ENCODE measurements at regions not wholly inside any gene's neighbourhood (a gene's known extent, or its start where the extent isn't known, plus 50 kb on each side); places are given as distances from the start of the nearest gene placed in this dataset.

DNA sequence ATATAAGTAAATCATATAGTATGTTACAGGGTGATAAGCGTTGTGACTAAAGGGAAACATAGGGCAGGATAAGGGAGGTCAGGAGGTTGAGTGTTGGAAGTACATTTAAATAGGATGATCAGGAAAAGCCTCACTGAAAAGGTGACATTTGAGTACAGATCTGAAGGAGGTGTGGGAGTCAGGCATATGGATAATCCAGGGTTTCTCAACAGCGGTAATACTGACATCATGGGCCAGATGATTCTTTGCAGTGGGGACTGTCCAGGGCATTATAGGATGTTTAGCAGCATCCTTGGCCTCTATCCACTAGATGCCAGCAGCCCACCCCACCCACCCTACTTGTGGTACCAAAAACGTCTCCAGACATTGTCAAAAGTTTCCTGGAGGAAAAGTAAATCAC is 292.6 kb upstream of the PREP start:
- DNase-seq (ENCODE audit: low spot score): no peak
- Histone ChIP-seq H3K9me3 (ENCODE audit: low read length) (no peaks in the 10 kb centered on the region), H3K27ac (ENCODE audit: low read depth, low read length, poor library complexity, severe bottlenecking) (no peak overlapping the region), H3K9me2 (ENCODE audit: insufficient read depth, low read length) (no peaks in the 10 kb centered on the region), H3K4me3 (ENCODE audit: low read depth, low read length, poor library complexity, severe bottlenecking) (no peak overlapping the region), H3K4me2 (ENCODE audit: low read length) (no peak overlapping the region), H3K4me1 (ENCODE audit: insufficient read depth, low read length, poor library complexity, severe bottlenecking) (no peaks in the 10 kb centered on the region), H3K36me3 (ENCODE audit: insufficient read depth, low read length) (no peaks in the 10 kb centered on the region), H3K79me2 (ENCODE audit: insufficient read depth, low read depth, low read length) (no peaks in the 10 kb centered on the region), H4K20me1 (ENCODE audit: insufficient read depth, low read length) (no peaks in the 10 kb centered on the region), H2AFZ (ENCODE audit: low read length) (no peak overlapping the region)
- intact Hi-C loops (cut with micrococcal nuclease; ENCODE audit: unreplicated experiment): no loop called here
- TF ChIP-seq, protein P1, sequence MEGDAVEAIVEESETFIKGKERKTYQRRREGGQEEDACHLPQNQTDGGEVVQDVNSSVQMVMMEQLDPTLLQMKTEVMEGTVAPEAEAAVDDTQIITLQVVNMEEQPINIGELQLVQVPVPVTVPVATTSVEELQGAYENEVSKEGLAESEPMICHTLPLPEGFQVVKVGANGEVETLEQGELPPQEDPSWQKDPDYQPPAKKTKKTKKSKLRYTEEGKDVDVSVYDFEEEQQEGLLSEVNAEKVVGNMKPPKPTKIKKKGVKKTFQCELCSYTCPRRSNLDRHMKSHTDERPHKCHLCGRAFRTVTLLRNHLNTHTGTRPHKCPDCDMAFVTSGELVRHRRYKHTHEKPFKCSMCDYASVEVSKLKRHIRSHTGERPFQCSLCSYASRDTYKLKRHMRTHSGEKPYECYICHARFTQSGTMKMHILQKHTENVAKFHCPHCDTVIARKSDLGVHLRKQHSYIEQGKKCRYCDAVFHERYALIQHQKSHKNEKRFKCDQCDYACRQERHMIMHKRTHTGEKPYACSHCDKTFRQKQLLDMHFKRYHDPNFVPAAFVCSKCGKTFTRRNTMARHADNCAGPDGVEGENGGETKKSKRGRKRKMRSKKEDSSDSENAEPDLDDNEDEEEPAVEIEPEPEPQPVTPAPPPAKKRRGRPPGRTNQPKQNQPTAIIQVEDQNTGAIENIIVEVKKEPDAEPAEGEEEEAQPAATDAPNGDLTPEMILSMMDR (conservative IDR thresholded peaks at IDR 0.05; ENCODE audit: low read length): no peak
- TF ChIP-seq EZH2phosphoT487 (IDR thresholded peaks at IDR 0.05; ENCODE audit: borderline replicate concordance, low read depth, low read length): no peak
- POLR2A ChIA-PET: no interaction called here
- CTCF ChIA-PET (ENCODE audit: unreplicated experiment): no interaction called here
- no TSS peak for BruUV-seq (replicated peaks)

DNA sequence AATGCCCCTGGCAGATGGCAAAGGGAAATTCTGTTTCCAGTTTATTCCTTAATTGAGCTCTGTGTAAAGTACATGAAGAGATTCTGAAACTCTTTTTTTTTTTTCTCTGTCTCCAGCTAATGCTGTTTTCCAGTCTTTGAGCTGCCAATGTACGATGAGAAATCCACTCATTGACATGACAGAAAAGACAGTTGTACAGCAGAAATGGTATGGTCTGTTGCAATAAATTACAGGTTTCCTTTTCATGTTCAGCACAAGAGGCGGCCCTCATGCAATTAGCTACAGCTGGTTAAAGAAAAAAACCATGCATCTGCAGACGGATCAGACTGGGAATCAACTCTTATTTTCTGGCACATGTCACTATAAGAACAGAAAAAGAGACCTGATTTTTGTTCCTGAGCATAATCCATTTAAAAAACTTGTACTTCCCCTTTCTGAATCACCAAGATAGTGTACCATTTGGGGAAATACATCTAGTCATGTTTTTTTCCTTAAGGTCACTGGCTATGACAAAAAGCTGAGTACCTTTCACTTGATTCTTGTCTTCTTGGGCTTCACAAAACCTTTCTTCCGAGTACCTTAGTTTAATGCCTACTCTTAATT is 289.8 kb upstream of the PREP start:
- Histone ChIP-seq H3K4me1 (ENCODE audit: insufficient read depth, low read length, poor library complexity, severe bottlenecking) (no peaks in the 10 kb centered on the region), H3K79me2 (ENCODE audit: insufficient read depth, low read depth, low read length) (no peaks in the 10 kb centered on the region), H3K27ac (ENCODE audit: low read depth, low read length, poor library complexity, severe bottlenecking) (no peak overlapping the region), H3K4me3 (ENCODE audit: low read depth, low read length, poor library complexity, severe bottlenecking) (no peak overlapping the region), H2AFZ (ENCODE audit: low read length) (no peak overlapping the region), H3K4me2 (ENCODE audit: low read length) (no peak overlapping the region), H4K20me1 (ENCODE audit: insufficient read depth, low read length) (no peaks in the 10 kb centered on the region), H3K36me3 (ENCODE audit: insufficient read depth, low read length) (no peaks in the 10 kb centered on the region), H3K9me2 (ENCODE audit: insufficient read depth, low read length) (no peaks in the 10 kb centered on the region), H3K9me3 (ENCODE audit: low read length) (no peaks in the 10 kb centered on the region)
- peak; percentile 2 for DNase-seq (ENCODE audit: low spot score)
- TF ChIP-seq EZH2phosphoT487 (IDR thresholded peaks at IDR 0.05; ENCODE audit: borderline replicate concordance, low read depth, low read length): no peak
- TF ChIP-seq, protein P1 (conservative IDR thresholded peaks at IDR 0.05; ENCODE audit: low read length): no peak
- intact Hi-C loops (cut with micrococcal nuclease; ENCODE audit: unreplicated experiment): no loop called here
- CTCF ChIA-PET (ENCODE audit: unreplicated experiment): no interaction called here
- POLR2A ChIA-PET: interaction anchor here (0.7 kb wide), 1 partner anchor 1949 kb away, joined by 4 read pairs; no protein-coding TSS in a partner anchor
- BruUV-seq (replicated peaks): no TSS peak

DNA sequence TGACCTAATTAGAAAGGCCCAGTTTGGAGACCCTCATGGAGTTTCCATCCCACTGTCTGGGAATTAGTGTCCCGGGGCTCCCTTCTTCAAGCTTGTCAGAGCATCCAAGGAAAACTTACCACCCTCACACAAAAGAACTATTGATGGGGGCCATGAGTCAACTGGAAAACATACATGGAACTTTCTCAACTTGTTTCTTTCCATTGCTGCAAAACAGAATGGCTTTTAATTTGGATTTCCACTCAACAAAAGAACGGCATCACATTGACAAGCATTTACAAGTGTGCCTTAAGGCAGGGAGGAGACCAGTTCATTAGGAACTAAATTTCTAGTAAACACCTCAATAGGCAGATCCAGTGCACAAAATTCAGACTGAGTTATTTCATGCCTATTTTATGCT is 289.1 kb upstream of the PREP start:
- no TSS peak for BruUV-seq (replicated peaks)
- no peak for TF ChIP-seq EZH2phosphoT487 (IDR thresholded peaks at IDR 0.05; ENCODE audit: borderline replicate concordance, low read depth, low read length)
- TF ChIP-seq, protein P1 (conservative IDR thresholded peaks at IDR 0.05; ENCODE audit: low read length): no peak
- Histone ChIP-seq H3K9me3 (ENCODE audit: low read length) (no peaks in the 10 kb centered on the region), H4K20me1 (ENCODE audit: insufficient read depth, low read length) (no peaks in the 10 kb centered on the region), H3K4me2 (ENCODE audit: low read length) (no peak overlapping the region), H3K27ac (ENCODE audit: low read depth, low read length, poor library complexity, severe bottlenecking) (no peak overlapping the region), H3K79me2 (ENCODE audit: insufficient read depth, low read depth, low read length) (no peaks in the 10 kb centered on the region), H3K36me3 (ENCODE audit: insufficient read depth, low read length) (no peaks in the 10 kb centered on the region), H3K4me3 (ENCODE audit: low read depth, low read length, poor library complexity, severe bottlenecking) (no peak overlapping the region), H3K9me2 (ENCODE audit: insufficient read depth, low read length) (no peaks in the 10 kb centered on the region), H2AFZ (ENCODE audit: low read length) (no peak overlapping the region), H3K4me1 (ENCODE audit: insufficient read depth, low read length, poor library complexity, severe bottlenecking) (no peaks in the 10 kb centered on the region)
- DNase-seq (ENCODE audit: low spot score): no peak
- intact Hi-C loops (cut with micrococcal nuclease; ENCODE audit: unreplicated experiment): no loop called here
- POLR2A ChIA-PET: interaction anchor here (0.6 to 0.7 kb wide), 2 partner anchors 49 to 1948 kb away, joined by 4 read pairs; no protein-coding TSS in a partner anchor
- CTCF ChIA-PET (ENCODE audit: unreplicated experiment): no interaction called here

Measured in OCI-LY7 (cell line).